Stromal cell of bone marrow (primary cell): ENCODE measurements at regions not wholly inside any gene's neighbourhood (a gene's known extent, or its start where the extent isn't known, plus 50 kb on each side); places are given as distances from the start of the nearest gene placed in this dataset.

Experiments used
- DNase-seq: peaks from one replicate; pipeline ENCODE4 v3.0.0-alpha.2; 2012; ENCODE audit warnings: low read depth

GRCh38 chr15:29455055-29455454 is 185.4 kb upstream of the NSMCE3 start:
- DNase-seq = no peak

GRCh38 chr15:29454506-29454905 is 184.9 kb upstream of the NSMCE3 start:
- no peak for DNase-seq

- no peak for DNase-seq
Observed at GRCh38 chr15:29452881-29453731, 183.5 kb upstream of the NSMCE3 start.

- DNase-seq = no peak
Observed at GRCh38 chr15:29451201-29451781, 181.7 kb upstream of the NSMCE3 start.

GRCh38 chr15:29449136-29449535 is 179.5 kb upstream of the NSMCE3 start:
- DNase-seq = no peak

GRCh38 chr15:29448320-29448719 is 178.7 kb upstream of the NSMCE3 start:
- no peak for DNase-seq

GRCh38 chr15:29446480-29446879 is 176.9 kb upstream of the NSMCE3 start:
- no peak for DNase-seq

- DNase-seq = no peak
Observed at GRCh38 chr15:29442532-29442931, 172.9 kb upstream of the NSMCE3 start.

- DNase-seq = no peak
Observed at GRCh38 chr15:29440541-29440940, 170.9 kb upstream of the NSMCE3 start.

GRCh38 chr15:29438703-29439055 is 169.1 kb upstream of the NSMCE3 start:
- no peak for DNase-seq

- no peak for DNase-seq
Observed at GRCh38 chr15:29437888-29438702, 168.5 kb upstream of the NSMCE3 start.

- DNase-seq = no peak
Observed at GRCh38 chr15:29435811-29436210, 166.2 kb upstream of the NSMCE3 start.

- DNase-seq = no peak
Observed at GRCh38 chr15:29434280-29434679, 164.7 kb upstream of the NSMCE3 start.

- no peak for DNase-seq
Observed at GRCh38 chr15:29433507-29434248, 164.1 kb upstream of the NSMCE3 start.

- no peak for DNase-seq
Observed at GRCh38 chr15:29433050-29433318, 163.4 kb upstream of the NSMCE3 start.

GRCh38 chr15:29432191-29433049 is 162.8 kb upstream of the NSMCE3 start:
- DNase-seq = no peak

GRCh38 chr15:29430831-29431230 is 161.2 kb upstream of the NSMCE3 start:
- no peak for DNase-seq

GRCh38 chr15:29430124-29430523 is 160.5 kb upstream of the NSMCE3 start:
- no peak for DNase-seq

- DNase-seq = no peak
Observed at GRCh38 chr15:29429584-29429983, 160.0 kb upstream of the NSMCE3 start.

- DNase-seq = no peak
Observed at GRCh38 chr15:29428925-29429573, 159.4 kb upstream of the NSMCE3 start.

- no peak for DNase-seq
Observed at GRCh38 chr15:29425864-29426263, 156.2 kb upstream of the NSMCE3 start.
